Hematopoietic multipotent progenitor cell treated with erythropoietin and hydrocortisone succinate and interleukin-3 and kit ligand, for 15 days (in vitro differentiated cells): ENCODE measurements at regions not wholly inside any gene's neighbourhood (a gene's known extent, or its start where the extent isn't known, plus 50 kb on each side); places are given as distances from the start of the nearest gene placed in this dataset.
"Not testable (repeated sequence)": the region's sequence is repeated elsewhere in the genome, so short reads cannot be mapped to it uniquely, and the experiment has no call there.

Source experiments
- DNase-seq: peaks from one replicate; pipeline ENCODE4 v3.0.0-alpha.2; 2015; ENCODE audit warnings: low spot score

DNA sequence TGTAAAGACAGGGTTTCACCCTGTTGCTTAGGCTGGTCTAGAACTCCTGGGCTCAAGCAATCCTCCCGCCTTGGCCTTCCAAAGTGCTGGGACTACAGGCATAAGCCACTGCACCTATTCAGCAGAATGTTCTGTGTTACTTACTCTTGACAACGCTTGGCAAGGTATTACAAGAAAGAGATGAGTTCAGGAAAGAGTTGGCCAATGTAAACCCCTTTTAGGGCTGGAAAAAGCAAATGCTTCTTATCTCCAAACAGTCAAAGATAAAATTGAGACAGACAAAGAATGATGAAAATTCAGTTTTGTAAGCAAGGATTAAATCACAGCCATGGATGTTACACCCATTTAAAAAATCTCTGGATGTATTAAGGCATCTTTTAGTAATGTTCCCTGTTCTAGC, 114.0 kb upstream of the PODXL start:
- no peak for DNase-seq

DNA sequence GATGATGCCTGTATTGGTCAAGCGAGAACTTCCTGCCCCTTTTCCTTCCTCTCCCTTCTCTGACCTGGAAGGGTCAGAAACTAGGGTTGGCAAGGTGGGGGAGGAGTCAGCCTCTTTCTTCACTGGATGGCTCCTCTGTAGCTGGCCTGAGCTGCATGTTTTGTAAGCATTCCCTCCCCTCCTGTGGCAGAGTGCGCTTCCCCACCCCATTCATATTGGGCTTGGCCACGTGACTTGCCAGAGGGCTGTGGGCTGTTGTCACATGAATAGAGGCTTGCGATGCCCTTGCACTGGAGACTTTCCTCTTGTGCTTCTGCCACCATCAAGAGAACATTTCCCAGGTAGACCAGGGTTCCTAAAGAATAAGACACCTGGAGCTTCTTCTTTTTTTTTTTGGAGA, 111.3 kb upstream of the PODXL start:
- DNase-seq: no peak

DNA sequence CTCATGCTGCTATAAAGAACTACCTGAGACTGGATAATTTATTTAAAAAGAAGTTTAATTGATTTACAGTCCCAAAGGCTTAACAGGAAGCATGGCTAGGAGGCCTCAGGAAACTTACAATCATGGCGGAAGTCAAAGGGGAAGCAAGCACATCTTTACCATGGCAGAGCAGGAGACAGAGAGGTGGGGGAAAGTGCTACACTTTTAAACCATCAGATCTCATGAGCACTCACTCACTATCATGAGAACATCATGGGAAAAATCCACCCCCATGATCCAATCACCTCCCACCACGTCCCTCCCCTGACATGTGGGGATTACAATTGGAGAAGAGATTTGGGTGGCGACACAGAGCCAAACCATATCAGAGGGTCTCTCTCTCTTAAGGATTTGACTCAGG, 108.6 kb upstream of the PODXL start:
- DNase-seq: no peak

DNA sequence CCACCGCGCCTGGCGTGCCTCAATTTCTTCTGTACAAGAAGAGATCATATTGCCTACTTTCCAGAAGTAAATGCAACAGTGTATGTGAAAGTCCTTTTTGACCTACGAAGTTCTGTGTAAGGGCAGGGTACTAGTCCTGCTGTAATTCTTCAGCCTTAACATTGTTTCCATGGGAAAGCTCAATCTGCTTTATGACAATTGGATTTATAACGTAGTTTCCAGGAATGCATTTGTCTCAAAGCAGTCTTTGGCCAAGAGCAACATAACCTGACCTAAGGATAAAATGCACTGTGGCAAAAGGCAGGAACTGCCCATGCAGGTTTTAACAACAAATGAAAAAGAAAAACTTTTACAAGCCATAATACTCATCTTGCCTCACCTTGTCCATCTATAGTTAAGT, 108.1 kb upstream of the PODXL start:
- DNase-seq: no peak

DNA sequence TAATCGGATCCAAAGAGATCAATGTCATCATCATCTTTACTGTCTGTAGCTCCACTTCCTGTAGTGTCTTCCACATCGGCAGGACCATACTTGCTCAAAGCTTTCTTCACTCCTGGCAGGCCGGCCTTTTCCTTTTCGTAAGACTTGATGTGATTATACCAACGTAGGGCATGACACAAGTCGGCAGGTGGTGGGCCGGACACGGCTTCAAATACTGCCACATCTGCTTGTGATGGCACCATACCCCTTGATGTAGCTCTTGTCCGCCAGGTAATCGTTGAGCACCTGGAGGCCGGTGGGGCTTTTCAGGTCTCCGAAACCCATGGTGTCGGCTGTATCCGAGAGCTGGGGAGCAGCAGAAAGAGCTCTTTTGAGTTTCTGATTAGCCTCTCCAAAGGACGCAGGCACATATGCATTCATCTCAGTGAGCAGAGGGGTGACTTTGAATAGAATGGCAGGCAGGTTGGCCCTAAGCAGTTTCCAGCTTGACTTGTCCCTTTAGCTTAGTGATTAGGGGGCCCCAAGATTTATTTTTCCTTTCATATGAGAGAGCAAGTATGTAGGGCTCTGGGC, 106.0 kb upstream of the PODXL start:
- not testable (repeated sequence) for DNase-seq

DNA sequence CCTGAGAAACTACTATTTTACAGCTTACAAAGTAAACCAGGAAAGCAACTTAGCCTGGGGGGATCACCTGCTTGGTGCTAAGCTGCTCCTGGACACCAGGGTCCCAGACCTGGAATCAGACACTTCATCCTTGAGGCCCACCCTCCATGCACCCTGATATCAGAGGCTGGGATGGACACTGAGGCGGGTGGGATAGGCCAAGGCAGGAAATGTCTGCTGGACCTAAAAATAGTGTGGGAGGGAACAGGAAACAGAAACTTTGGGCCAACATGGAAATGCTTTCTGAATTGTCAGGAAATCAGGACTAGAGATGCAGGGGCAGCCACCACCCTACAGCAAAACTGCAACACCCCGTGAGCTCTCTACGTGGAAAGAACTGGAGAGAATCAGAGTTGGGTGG, 101.5 kb upstream of the PODXL start:
- no peak for DNase-seq

DNA sequence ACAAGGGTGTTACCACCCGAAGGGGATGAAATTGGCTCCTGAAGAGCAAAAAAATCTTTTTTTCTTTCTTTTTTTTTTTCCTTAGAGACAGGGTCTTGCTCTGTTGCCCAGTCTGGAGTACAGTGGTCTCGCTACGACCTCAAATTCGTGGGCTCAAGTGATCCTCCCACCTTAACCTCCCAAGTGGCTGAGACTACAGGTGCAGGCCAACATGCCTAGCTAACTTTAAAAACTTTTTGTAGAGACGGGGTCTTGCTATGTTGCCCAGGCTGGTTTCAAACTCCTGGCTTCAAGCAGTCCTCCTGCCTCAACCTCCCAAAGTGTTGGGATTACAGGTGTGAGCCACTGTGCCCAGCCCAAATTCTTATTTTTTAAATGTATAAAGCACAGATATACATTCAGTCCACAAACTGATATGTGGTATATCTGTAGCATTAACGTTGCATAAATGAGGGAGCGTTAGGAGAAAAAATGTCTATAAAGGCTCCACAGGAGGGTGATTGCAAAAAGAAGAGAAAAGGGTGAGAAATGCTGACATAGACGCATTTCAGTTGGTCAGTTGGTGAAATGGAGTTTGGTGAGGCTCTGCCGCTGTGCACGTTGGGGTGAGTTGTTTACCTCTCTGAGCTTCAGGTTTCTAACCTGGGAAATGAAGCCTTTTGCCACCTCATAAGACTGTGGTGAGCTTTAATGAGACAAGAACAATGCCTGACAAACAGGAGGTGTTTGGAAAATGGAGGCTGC, 100.7 kb upstream of the PODXL start:
- DNase-seq: no peak

DNA sequence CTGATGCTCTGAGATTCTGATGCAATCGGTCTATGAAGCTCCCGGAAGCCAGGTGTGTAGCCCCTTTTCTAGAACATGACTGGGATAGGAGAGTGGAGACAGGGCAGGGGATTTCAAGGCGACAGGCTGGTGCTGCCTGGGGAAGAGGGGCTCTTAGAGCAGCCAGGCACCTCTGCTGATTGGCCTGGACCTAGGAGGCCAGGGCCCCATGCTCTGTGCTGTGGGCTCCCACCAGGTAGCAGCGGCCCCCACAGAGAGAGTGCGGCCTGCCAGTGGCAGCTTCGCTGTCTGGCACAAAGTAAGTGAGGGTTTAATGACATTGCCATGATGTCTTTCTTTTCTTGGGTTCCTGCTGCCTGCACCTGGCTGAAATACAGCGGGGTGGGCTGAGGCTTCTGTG, 99.4 kb upstream of the PODXL start:
- no peak for DNase-seq

DNA sequence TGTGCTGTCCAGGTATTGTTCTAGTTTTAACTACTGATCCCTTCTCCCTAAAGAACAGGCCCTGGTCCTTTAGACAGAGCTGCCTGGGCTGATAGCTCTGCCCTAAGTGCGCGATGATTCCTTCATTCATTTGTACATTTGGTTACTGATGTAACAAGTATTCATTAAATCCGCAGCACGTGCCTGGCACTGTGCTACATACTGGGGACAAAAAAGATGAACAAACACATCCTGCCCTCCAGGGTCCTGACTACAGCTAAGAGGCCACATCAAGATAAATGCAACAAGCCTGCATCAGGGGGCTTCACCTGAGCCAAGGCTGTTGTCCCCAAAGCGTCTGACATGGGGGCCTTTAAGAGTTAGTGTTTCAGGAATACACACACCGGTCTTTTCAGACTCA, 99.0 kb upstream of the PODXL start:
- DNase-seq: no peak

DNA sequence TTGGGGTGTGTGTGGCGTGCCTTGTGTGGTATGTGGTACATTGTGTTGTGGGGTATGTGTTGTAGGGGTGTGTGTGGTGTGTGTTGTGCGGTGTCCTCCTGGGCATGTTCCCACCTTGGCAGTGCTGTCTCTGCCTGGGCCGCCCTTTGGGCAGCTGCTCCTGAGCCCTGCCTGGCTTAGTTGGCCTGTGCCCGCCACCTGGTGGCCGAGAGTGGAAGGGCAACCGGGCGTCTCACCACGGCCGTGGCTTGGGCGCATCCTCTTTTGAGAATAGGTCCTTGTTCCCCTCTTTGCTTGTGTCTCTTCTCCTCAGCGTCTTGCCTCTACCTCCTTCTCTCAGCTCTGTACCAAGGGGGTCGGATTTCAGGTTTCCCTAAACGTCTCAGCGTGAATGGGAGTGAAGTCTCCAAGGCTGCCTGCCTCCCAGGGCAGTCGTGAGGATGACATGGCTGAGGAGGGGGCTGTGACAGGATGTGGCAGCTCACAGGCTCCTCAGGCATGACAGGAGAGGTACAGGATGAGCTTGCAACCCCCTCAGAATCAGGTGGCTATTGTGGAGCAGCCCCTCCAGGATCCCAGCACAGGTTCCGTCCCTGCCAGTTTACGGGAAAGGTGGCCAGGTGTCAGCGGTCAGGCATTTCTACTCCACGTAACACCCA, 98.4 kb upstream of the PODXL start:
- peak; percentile 68 for DNase-seq

DNA sequence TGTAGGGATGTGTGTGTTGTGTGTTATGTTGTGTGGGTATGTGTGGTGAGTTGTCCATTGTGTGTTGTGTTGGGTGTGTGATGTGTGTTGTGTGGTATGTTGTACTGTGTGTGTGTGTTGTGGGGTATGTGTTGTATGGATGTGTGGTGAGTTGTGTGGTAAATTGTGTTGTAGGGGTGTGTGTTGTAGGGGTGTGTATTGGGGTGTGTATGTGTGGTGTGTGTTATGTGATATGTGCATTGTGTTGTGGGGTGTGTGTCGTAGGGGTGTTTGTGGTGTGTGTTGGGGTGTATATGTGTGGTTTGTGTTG, 97.8 kb upstream of the PODXL start:
- DNase-seq: no peak

DNA sequence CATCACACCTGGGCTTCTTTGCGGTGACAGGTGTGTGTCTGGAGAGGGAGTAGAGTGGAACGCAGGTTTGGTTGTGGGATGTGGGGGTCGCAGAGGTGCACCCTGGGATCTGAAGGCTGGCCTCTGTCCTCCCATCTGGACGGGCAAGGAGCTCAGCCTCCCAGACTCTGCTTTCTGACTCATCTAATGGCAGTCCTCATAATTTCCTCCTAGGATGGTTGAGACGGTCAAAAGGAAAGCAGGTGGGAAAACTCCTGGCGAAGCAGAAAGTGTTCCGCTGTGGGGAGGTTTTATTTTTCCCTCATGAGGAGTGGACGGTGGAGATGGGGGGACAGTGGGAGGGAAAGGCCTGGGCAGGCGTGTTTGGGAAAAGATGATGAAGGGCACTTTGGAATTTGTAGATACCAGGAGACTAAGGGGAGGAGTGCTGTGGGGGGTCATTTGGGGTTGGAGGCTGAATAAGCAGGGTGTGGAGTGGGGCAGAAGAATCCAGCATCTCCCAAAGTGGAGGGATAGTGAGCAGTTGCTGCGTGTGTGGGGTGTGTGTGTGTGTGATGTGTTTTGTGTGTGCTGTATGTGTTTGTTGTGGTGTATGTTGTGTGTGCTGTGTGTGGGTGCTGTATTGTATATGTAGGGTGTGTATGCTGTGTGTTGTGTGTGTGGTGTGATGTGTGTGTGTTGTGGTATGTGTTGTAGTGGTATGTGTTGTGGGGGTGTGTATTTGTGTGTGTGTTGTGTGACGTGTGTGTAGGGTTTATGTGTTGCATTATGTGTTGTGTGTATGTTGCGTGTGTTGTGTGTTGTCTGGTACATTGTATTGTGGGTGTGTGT, 97.2 kb upstream of the PODXL start:
- DNase-seq: no peak

DNA sequence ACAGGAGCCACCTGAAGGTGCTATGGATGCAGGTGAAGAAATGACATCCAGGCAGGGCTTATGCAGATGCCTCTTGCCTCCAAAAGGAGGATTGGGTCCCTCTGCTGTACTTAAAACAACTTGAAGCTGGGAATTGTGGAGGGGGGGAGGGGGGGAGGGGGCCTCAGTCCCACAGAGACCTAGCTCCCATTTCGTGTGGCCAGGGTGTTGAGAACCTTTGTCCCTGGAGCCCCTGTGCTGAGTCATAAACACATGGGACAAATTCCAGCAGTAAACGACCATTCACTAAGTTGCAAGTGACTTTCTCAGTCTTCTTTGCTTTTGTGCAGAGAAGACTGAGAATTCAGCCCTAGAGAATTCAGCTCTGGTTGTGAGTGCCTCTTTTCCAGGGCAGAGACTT, 96.5 kb upstream of the PODXL start:
- no peak for DNase-seq

DNA sequence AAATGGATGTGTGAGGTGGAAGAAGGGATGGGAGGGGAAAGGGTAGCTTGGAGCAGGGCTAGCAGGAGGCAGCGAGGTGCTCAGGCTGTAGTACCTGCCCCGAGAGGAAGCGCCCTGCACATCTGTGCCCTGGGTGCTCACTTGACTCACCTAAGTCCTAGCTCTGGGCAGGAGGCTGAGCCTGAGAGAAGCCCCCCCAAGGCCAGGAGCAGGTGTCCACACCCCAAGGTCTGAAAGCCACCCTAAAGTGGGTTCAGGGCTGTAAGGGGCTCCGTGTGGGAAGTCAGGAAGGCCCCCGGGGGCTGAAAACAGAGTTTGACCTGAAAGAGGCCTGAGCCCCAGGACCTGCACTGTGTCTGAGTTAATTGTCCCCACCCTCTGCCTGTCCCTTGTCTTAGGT, 95.8 kb upstream of the PODXL start:
- DNase-seq: no peak

DNA sequence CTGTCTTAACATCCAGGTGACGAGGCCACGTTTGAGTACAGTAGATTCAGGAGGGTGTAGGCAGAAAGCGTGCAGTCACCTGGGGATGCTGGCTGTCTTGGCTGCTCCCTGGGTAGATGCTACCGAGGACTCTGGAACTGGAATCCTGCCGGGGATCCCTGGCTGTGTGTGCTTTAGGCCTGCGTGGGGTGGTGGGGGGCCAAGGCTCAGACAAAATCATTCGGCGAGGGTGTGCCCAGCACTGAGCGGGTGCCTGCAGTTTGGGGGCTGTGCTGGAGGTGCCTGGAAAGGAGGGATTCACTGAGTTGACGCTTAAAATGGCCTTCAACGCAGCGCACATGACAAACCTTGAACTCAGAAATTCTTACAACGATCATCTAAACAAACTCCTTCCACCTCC, 93.5 kb upstream of the PODXL start:
- no peak for DNase-seq

DNA sequence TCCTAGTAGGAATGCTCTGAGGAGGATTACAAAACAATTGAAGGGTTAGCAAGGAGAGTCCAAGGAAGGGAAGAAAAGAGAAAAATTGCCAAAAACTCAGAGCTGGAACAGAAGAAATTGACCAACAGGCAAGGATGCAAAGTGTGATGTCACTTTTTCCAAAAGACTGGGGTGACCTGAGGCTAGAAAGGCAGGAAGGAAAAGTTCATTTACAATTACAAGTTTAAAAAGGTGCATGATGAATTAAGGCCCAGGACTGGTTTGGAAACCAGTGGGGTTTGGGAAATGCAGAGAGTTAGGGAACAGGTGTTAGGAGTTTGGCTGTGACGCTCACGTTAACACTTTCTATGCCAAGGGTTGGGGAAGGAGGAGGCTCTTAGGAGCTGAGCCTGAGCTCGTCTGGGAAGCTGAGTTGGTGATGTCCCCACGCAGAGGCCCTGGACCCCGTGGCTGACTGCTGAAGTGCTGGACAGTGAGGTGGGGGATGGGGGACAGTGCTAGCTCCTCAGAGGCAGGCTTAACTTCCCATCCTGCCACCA, 92.6 kb upstream of the PODXL start:
- no peak for DNase-seq

DNA sequence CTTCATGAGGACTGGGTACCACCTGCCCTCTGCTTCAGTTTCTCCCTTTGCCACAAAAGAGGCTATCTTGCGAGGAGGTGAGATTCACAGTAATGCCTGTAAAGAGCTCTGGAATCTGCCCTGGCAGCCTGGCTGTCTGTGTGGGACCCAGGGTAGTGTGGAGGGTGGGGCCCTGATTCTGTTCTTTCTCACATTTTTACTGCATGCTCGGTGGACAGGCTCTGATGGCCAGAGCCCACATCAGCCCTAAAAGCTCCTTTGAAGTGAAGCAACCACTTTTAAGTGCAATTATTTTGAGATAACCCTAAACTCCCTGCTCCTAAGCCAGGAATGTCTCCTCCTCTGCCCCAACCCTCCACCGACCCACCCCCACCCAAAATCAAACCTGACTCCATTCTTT, 92.1 kb upstream of the PODXL start:
- no peak for DNase-seq

DNA sequence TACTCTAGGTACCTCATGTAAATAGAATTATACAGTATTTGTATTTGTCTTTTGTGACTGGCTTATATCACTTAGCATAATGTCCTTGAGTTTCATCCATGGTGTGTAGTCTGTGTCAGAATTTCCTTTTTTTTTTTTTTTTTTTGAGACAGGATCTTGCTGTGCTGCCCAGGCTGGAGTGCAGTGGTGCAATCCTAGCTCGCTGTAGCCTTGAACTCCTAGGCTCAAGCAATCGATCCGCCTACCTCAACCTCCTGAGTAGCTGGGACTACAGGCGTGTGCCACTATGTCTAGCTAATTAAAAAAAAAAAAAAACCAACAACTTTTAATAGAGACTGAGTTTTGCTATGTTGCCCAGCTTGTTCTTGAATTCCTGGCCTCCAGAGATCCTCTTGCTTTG, 89.8 kb upstream of the PODXL start:
- no peak for DNase-seq

DNA sequence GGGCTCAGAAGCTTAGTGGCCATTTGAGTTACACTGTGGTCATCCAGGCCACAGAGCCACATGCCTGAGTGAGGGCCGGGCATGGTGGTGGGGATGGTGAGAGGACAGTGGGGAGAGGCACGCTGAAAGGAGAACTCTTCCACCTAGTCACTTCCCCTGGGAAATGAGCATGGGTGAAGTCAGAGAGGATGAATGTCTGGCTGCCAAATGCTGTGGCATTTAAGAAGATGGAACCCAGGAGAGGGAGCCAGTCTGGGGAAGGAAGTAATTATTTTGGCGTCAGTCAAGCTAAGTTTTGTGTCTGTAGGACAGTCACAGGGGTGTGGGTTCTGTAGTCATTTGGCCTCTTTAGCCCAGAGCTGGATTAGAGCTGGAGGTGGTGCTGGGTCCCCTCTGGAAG, 86.0 kb upstream of the PODXL start:
- DNase-seq: no peak

DNA sequence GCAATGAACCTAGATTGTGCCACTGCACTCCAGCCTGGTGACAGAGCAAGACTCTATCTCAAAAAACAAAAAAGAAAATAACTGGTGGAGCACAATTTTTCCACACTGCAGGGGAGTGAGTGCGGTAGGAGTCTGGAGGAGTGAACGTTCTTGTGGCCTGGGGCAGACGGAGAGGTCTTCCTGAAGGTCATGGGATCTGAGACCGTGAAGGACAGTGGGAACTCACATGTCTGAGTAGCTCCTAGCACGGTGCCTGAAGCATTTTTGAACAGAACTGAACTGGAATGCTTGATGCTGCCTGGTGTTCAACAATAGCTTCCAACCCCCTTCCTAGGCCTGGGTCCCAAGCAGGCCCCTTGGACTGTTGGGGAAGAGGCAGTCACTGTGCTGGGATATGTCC, 84.3 kb upstream of the PODXL start:
- DNase-seq: no peak

DNA sequence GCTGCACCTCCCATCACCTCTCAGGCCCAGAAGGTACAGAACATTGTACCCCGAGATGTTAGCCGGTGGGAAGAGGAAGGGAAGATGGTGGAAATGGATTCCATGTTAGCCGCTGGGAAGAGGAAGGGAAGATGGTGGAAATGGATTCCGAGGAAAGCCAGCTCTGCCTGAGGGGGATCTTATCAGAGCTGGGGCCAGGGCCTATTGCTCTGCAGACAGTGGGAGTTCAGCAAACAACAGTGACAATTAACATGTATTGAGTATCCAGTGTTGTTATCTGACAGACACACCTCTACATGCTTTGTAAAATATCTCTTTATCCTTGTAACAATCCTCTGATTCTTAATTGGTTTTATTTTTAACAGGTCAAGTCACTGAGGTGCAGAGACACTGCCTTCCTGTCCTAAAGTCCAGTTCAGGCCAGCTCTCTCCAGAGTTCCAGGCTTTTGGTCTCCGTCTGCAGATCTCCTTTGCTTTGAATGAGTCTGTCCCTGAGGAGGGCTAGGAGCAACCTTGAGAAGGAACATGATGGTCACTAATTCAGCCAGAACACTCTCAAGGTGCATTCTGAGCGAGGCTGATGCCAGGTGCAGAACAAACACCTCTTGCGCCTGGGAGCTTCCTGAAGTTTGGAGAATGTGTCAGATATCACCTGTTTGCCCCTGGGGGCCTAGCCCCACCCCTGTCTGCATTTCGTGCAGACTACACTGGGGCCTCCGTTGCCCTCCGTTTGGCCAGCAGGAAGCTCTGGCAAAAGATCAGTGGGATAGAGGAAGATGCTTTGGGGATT, 82.4 kb upstream of the PODXL start:
- DNase-seq: no peak

DNA sequence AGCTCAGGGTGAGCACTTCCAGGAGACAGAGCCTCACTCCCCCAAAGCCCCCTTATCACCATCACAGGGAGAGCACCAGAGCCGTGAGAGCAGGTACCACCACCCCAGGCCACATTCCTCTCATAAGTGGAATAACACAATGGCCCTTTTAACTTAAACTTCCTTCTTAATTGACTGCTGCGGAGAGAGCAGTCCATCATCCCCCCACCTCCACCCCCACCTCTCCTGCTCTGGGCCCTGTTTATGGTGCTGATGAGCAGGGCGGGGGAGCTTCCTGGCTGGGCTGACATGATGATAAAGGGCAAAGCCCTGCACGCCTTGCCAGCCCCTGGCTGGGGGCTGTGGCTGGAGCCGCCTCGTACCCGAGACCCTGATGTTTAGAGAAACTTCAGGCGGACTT, 81.4 kb upstream of the PODXL start:
- no peak for DNase-seq
